ENCODE measurements at regions not wholly inside any gene's neighbourhood (a gene's known extent, or its start where the extent isn't known, plus 50 kb on each side); places are given as distances from the start of the nearest gene placed in this dataset.

DNA sequence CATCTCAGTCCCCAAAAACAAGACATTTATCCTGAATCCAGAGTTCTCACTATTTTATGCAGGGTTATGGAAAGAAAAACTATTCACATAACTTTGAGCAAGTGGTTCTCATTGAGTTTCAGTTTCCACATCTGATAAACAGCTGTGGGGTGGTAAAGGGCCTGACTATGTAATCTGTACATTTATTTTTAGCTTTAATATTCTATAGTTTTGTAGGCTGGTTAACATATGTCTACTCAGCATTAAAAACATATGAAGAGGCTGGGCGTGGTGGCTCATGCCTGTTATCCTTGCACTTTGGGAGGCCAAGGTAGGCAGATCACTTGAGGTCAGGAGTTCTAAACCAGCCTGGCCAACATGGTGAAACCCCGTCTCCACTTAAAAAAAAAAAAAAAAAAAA is 301.5 kb upstream of the CCNG1 start:
- Histone ChIP-seq H2AFZ (ENCODE audit: low read length) (no peak overlapping the region), H2BK15ac (ENCODE audit: low read depth, low read length) (no peak overlapping the region), H4K20me1 (ENCODE audit: control insufficient read depth, insufficient read depth, insufficient read length) (no peaks in the 10 kb centered on the region), H4K5ac (ENCODE audit: insufficient read length, low read depth, low read length) (no peak overlapping the region), H3K79me2 (ENCODE audit: insufficient read depth, low read length) (no peaks in the 10 kb centered on the region), H3K9me3 (ENCODE audit: control insufficient read depth, low read depth, low read length) (no peaks in the 10 kb centered on the region), H2BK5ac (ENCODE audit: insufficient read length, low read length) (no peak overlapping the region), H4K8ac (replicated peaks; ENCODE audit: insufficient read length, low read depth, low read length) (no peak overlapping the region), H4K91ac (ENCODE audit: insufficient read length, low read depth, low read length) (no peak overlapping the region), H3K79me1 (ENCODE audit: insufficient read depth, low read depth, low read length, poor library complexity, severe bottlenecking) (no peaks in the 10 kb centered on the region), H3K18ac (ENCODE audit: insufficient read length, low read depth, low read length) (no peak overlapping the region), H3K27ac (ENCODE audit: insufficient read length, low read depth, low read length) (no peak overlapping the region), H2BK12ac (ENCODE audit: insufficient read length, low read depth, low read length) (no peak overlapping the region), H3K4me1 (ENCODE audit: insufficient read depth, low read length) (no peaks in the 10 kb centered on the region), H3K4ac (ENCODE audit: low read depth, low read length) (no peak overlapping the region), H2BK20ac (ENCODE audit: low read depth, low read length, poor library complexity, severe bottlenecking) (no peak overlapping the region), H3K56ac (ENCODE audit: insufficient read length, low read depth, low read length) (no peak overlapping the region), H3K27me3 (ENCODE audit: insufficient read depth, low read length) (no peaks in the 10 kb centered on the region), H3K9ac (ENCODE audit: extremely low read depth, insufficient read length, low read length) (no peak overlapping the region), H3T11ph (ENCODE audit: low read length) (no peak overlapping the region), H2AK5ac (ENCODE audit: insufficient read length, low read length) (no peak overlapping the region), H2BK120ac (ENCODE audit: low read depth, low read length, poor library complexity, severe bottlenecking) (no peak overlapping the region), H3K23me2 (ENCODE audit: insufficient read length, low read depth, low read length, poor library complexity, severe bottlenecking) (no peaks in the 10 kb centered on the region), H3K4me2 (ENCODE audit: insufficient read depth, insufficient read length, low read length) (no peak overlapping the region), H3K23ac (ENCODE audit: insufficient read length, low read depth, low read length) (no peak overlapping the region), H3K14ac (ENCODE audit: insufficient read depth, low read length) (no peak overlapping the region)
- no peak overlapping the region for H3K4me3 Mint-ChIP-seq
- no peaks in the 10 kb centered on the region for H3K4me1 Mint-ChIP-seq
- no peak for DNase-seq
- H3K36me3 Mint-ChIP-seq (ENCODE audit: insufficient read depth in 1 of 3, low read depth in 3 of 3), result no peaks in the 10 kb centered on the region
- whole genome bisulfite sequencing (ENCODE audit: extremely low coverage, insufficient read length, low lambda C conversion rate), result no CpG with 5 or more reads among the region's 2 CpGs
- no peaks in the 10 kb centered on the region; a peak in 1 of 5 replicates for H3K9me3 Mint-ChIP-seq
- TF ChIP-seq, protein P1, sequence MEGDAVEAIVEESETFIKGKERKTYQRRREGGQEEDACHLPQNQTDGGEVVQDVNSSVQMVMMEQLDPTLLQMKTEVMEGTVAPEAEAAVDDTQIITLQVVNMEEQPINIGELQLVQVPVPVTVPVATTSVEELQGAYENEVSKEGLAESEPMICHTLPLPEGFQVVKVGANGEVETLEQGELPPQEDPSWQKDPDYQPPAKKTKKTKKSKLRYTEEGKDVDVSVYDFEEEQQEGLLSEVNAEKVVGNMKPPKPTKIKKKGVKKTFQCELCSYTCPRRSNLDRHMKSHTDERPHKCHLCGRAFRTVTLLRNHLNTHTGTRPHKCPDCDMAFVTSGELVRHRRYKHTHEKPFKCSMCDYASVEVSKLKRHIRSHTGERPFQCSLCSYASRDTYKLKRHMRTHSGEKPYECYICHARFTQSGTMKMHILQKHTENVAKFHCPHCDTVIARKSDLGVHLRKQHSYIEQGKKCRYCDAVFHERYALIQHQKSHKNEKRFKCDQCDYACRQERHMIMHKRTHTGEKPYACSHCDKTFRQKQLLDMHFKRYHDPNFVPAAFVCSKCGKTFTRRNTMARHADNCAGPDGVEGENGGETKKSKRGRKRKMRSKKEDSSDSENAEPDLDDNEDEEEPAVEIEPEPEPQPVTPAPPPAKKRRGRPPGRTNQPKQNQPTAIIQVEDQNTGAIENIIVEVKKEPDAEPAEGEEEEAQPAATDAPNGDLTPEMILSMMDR (conservative IDR thresholded peaks at IDR 0.05), result no peak
- H3K27ac Mint-ChIP-seq, result no peak overlapping the region
- no peaks in the 10 kb centered on the region for H3K27me3 Mint-ChIP-seq (ENCODE audit: low read depth)
